Neural crest cell (in vitro differentiated cells): ENCODE measurements at regions not wholly inside any gene's neighbourhood (a gene's known extent, or its start where the extent isn't known, plus 50 kb on each side); places are given as distances from the start of the nearest gene placed in this dataset.

Experiments
- DNase-seq: peaks from one replicate; pipeline ENCODE4 v3.0.0; 2021; ENCODE audit warnings: low read depth, mixed read lengths, low spot score
- H3K27ac Mint-ChIP-seq: one replicate; pipeline ENCODE4 v1.8.0; 2021; ENCODE audit warnings: mild to moderate bottlenecking, mixed read lengths; ENCODE audit not compliant: unreplicated experiment
- H3K27me3 Mint-ChIP-seq: 2 replicates; pipeline ENCODE4 v1.8.0; 2021; ENCODE audit warnings: low read depth, mild to moderate bottlenecking, mixed read lengths
- H3K36me3 Mint-ChIP-seq: 2 replicates; pipeline ENCODE4 v1.8.0; 2021; ENCODE audit warnings: low read depth, mild to moderate bottlenecking, mixed read lengths
- H3K4me1 Mint-ChIP-seq: 2 replicates; pipeline ENCODE4 v1.8.0; 2021; ENCODE audit warnings: mixed read lengths
- H3K4me3 Mint-ChIP-seq: one replicate; pipeline ENCODE4 v1.8.0; 2021; ENCODE audit warnings: mild to moderate bottlenecking, mixed read lengths
- H3K9me3 Mint-ChIP-seq: 2 replicates; pipeline ENCODE4 v1.8.0; 2021; ENCODE audit warnings: mixed read lengths
- TF ChIP-seq, protein P1 (sequence below): fragments of 200-600 bp; sonication (generic); conservative IDR thresholded peaks from 2 replicates; pipeline ENCODE4 v1.5.0; 2021; ENCODE audit warnings: antibody characterized with exemption, mild to moderate bottlenecking

DNA sequence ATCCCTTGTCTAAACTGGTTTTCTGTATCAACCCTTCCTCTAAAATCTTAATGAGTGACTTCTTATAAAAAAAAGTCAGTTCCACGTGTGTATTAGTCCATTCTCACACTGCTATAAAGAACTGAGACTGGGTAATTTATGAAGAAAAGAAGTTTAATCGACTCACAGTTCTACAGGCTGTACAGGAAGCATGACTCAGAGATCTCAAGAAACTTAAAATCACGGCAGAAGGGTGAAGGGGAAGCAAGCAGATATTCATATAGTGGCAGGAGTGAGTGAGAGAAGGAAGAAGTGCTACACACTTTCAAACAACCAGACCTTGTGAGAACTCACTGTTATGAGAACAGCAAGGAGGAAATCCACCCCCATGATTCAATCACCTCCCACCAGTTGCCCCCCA lies 307.8 kb upstream of the ARRDC3 start:
- TF ChIP-seq, protein P1, sequence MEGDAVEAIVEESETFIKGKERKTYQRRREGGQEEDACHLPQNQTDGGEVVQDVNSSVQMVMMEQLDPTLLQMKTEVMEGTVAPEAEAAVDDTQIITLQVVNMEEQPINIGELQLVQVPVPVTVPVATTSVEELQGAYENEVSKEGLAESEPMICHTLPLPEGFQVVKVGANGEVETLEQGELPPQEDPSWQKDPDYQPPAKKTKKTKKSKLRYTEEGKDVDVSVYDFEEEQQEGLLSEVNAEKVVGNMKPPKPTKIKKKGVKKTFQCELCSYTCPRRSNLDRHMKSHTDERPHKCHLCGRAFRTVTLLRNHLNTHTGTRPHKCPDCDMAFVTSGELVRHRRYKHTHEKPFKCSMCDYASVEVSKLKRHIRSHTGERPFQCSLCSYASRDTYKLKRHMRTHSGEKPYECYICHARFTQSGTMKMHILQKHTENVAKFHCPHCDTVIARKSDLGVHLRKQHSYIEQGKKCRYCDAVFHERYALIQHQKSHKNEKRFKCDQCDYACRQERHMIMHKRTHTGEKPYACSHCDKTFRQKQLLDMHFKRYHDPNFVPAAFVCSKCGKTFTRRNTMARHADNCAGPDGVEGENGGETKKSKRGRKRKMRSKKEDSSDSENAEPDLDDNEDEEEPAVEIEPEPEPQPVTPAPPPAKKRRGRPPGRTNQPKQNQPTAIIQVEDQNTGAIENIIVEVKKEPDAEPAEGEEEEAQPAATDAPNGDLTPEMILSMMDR: no peak
- peaks cover 12% of the 10 kb centered on the region for H3K9me3 Mint-ChIP-seq
- no peak overlapping the region for H3K4me3 Mint-ChIP-seq

GRCh38 chr5:91687430-91687829 lies 304.3 kb upstream of the ARRDC3 start:
- H3K9me3 Mint-ChIP-seq: peaks cover under 1% of the 10 kb centered on the region
- no peak overlapping the region for H3K4me3 Mint-ChIP-seq
- DNase-seq: no peak

More for the DNA sequence above, 307.8 kb upstream of the ARRDC3 start:
- Mint-ChIP-seq H3K27me3 (no peaks in the 10 kb centered on the region), H3K27ac (no peak overlapping the region), H3K4me1 (no peaks in the 10 kb centered on the region), H3K36me3 (peaks cover 3% of the 10 kb centered on the region)
- DNase-seq: no peak

GRCh38 chr5:91684625-91685024 lies 301.5 kb upstream of the ARRDC3 start:
- DNase-seq: no peak
- no peaks in the 10 kb centered on the region for H3K27me3 Mint-ChIP-seq
- no peak overlapping the region for H3K27ac Mint-ChIP-seq
- TF ChIP-seq, protein P1: no peak
- no peaks in the 10 kb centered on the region for H3K4me1 Mint-ChIP-seq
- H3K36me3 Mint-ChIP-seq: no peaks in the 10 kb centered on the region
- H3K9me3 Mint-ChIP-seq: no peaks in the 10 kb centered on the region
- no peak overlapping the region for H3K4me3 Mint-ChIP-seq

More at GRCh38 chr5:91687430-91687829, 304.3 kb upstream of the ARRDC3 start:
- Mint-ChIP-seq H3K4me1 (no peaks in the 10 kb centered on the region), H3K27me3 (no peaks in the 10 kb centered on the region), H3K36me3 (peaks cover under 1% of the 10 kb centered on the region), H3K27ac (no peak overlapping the region)
- TF ChIP-seq, protein P1: no peak

GRCh38 chr5:91670563-91670962 lies 287.4 kb upstream of the ARRDC3 start:
- H3K27me3 Mint-ChIP-seq: no peaks in the 10 kb centered on the region
- H3K4me3 Mint-ChIP-seq: no peak overlapping the region
- no peaks in the 10 kb centered on the region for H3K9me3 Mint-ChIP-seq
- no peaks in the 10 kb centered on the region for H3K4me1 Mint-ChIP-seq
- no peaks in the 10 kb centered on the region for H3K36me3 Mint-ChIP-seq
- no peak overlapping the region for H3K27ac Mint-ChIP-seq
- DNase-seq: no peak
- TF ChIP-seq, protein P1: no peak

GRCh38 chr5:91670122-91670521 lies 287.0 kb upstream of the ARRDC3 start:
- no peak for DNase-seq
- H3K27ac Mint-ChIP-seq: peak overlapping the region; percentile 69
- TF ChIP-seq, protein P1: no peak

DNA sequence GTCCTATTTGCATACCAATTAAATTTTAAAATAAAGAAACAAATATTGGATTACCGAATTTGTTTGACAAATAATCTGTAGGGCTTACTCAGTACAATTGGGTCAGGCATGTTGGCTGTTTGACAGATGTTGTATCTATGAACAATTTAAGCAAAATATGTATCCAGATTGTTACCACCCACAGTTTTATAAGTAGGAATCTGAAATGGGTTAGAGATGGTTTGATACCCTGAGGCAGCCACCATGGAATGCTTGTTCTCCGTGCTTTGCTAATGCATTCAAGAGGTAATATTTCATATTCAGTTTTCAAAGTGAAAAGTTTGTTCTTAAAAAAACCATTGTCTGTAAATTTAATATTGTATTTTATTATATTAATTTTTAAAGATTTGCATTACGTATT lies 285.1 kb upstream of the ARRDC3 start:
- TF ChIP-seq, protein P1: no peak
- H3K36me3 Mint-ChIP-seq: no peaks in the 10 kb centered on the region
- H3K4me1 Mint-ChIP-seq: no peaks in the 10 kb centered on the region
- H3K9me3 Mint-ChIP-seq: no peaks in the 10 kb centered on the region
- H3K4me3 Mint-ChIP-seq: no peak overlapping the region
- no peaks in the 10 kb centered on the region for H3K27me3 Mint-ChIP-seq
- DNase-seq: no peak
- no peak overlapping the region for H3K27ac Mint-ChIP-seq

More at GRCh38 chr5:91670122-91670521, 287.0 kb upstream of the ARRDC3 start:
- Mint-ChIP-seq H3K36me3 (no peaks in the 10 kb centered on the region), H3K9me3 (no peaks in the 10 kb centered on the region), H3K4me3 (no peak overlapping the region), H3K4me1 (no peaks in the 10 kb centered on the region), H3K27me3 (no peaks in the 10 kb centered on the region)
